WTC11 (cell line): ENCODE measurements at regions not wholly inside any gene's neighbourhood (a gene's known extent, or its start where the extent isn't known, plus 50 kb on each side); places are given as distances from the start of the nearest gene placed in this dataset.

Experiments used
- ATAC-seq: fragments of 200-7000 bp; cut with Tn5 transposase; 2 replicates; pipeline ENCODE4 v1.10.0; 2021; ENCODE audit warnings: mild to moderate bottlenecking, moderate library complexity
- CTCF ChIA-PET: fragments of 300-600 bp; sonication (Branson Sonifier 250); formaldehyde crosslinking; loops from one replicate; lab custom pipeline; 2021; ENCODE audit warnings: antibody characterized with exemption; lab: Charles Lee
- POLR2A ChIA-PET: fragments of 350-600 bp; sonication (Branson Sonifier 250); formaldehyde crosslinking; loops from one replicate; lab custom pipeline; 2021; ENCODE audit warnings: antibody characterized with exemption; lab: Charles Lee
- DNase-seq: peaks from one replicate; pipeline ENCODE4 v3.0.0; 2021; ENCODE audit warnings: low spot score
- H3K27ac Mint-ChIP-seq: 2 replicates; pipeline ENCODE4 v1.8.0; 2021; ENCODE audit warnings: mixed read lengths
- H3K27me3 Mint-ChIP-seq: 2 replicates; pipeline ENCODE4 v1.8.0; 2021; ENCODE audit warnings: low read depth, mild to moderate bottlenecking, moderate library complexity, mixed read lengths
- H3K36me3 Mint-ChIP-seq: 2 replicates; pipeline ENCODE4 v1.8.0; 2021; ENCODE audit warnings: mixed read lengths
- H3K4me1 Mint-ChIP-seq: 2 replicates; pipeline ENCODE4 v1.8.0; 2022; ENCODE audit warnings: mixed read lengths
- H3K4me3 Mint-ChIP-seq: 2 replicates; pipeline ENCODE4 v1.8.0; 2021; ENCODE audit warnings: mild to moderate bottlenecking, moderate library complexity, mixed read lengths
- H3K9me3 Mint-ChIP-seq: 2 replicates; pipeline ENCODE4 v1.8.0; 2021; ENCODE audit warnings: mixed read lengths
- ARID4B ChIP-seq: sonication (generic); formaldehyde crosslinking; IDR thresholded peaks from 2 replicates; pipeline ENCODE4 v1.8.0; 2023; ENCODE audit warnings: missing genetic modification reagents, mild to moderate bottlenecking, borderline replicate concordance
- ATF1 ChIP-seq: sonication (generic); formaldehyde crosslinking; IDR thresholded peaks from 2 replicates; pipeline ENCODE4 v1.8.1; 2023; ENCODE audit warnings: mild to moderate bottlenecking, moderate library complexity, missing genetic modification reagents
- ATF3 ChIP-seq: sonication (generic); formaldehyde crosslinking; conservative IDR thresholded peaks from 2 replicates; pipeline ENCODE4 v1.8.1; 2022; ENCODE audit warnings: mild to moderate bottlenecking, missing genetic modification reagents
- E2F4 ChIP-seq: sonication (generic); formaldehyde crosslinking; IDR thresholded peaks from 2 replicates; pipeline ENCODE4 v1.8.1; 2022; ENCODE audit warnings: low read depth, mild to moderate bottlenecking, moderate library complexity, missing genetic modification reagents, borderline replicate concordance
- ELF4 ChIP-seq: sonication (generic); formaldehyde crosslinking; IDR thresholded peaks from 2 replicates; pipeline ENCODE4 v1.8.1; 2022; ENCODE audit warnings: low read depth, mild to moderate bottlenecking, moderate library complexity, missing genetic modification reagents
- ESRRA ChIP-seq: sonication (generic); formaldehyde crosslinking; IDR thresholded peaks from 2 replicates; pipeline ENCODE4 v1.8.1; 2022; ENCODE audit warnings: mild to moderate bottlenecking, missing genetic modification reagents, borderline replicate concordance
- GABPB1 ChIP-seq: sonication (generic); formaldehyde crosslinking; IDR thresholded peaks from 2 replicates; pipeline ENCODE4 v1.8.1; 2023; ENCODE audit warnings: mild to moderate bottlenecking, missing genetic modification reagents
- GRHL2 ChIP-seq: fragments of 250-450 bp; sonication (Bioruptor Pico); IDR thresholded peaks from 2 replicates; pipeline ENCODE4 v1.8.0; 2022; ENCODE audit warnings: mild to moderate bottlenecking, moderate library complexity; ENCODE audit not compliant: insufficient replicate concordance, severe bottlenecking
- GTF2I ChIP-seq: fragments of 250-450 bp; sonication (Bioruptor Pico); conservative IDR thresholded peaks from 2 replicates; pipeline ENCODE4 v1.4.0; 2021; ENCODE audit warnings: mild to moderate bottlenecking
- HMGA2 ChIP-seq: fragments of 250-450 bp; sonication (Bioruptor Pico); IDR thresholded peaks from 2 replicates; pipeline ENCODE4 v1.4.0; 2021; ENCODE audit warnings: mild to moderate bottlenecking, moderate library complexity
- IRF1 ChIP-seq: sonication (generic); formaldehyde crosslinking; IDR thresholded peaks from 2 replicates; pipeline ENCODE4 v1.8.0; 2023; ENCODE audit warnings: missing genetic modification reagents
- JAZF1 ChIP-seq: fragments of 250-450 bp; sonication (Bioruptor Pico); IDR thresholded peaks from 2 replicates; pipeline ENCODE4 v1.9.0; 2021; ENCODE audit warnings: moderate library complexity, mild to moderate bottlenecking, inconsistent platforms
- MAX ChIP-seq: sonication (generic); formaldehyde crosslinking; IDR thresholded peaks from 2 replicates; pipeline ENCODE4 v1.8.0; 2022; ENCODE audit warnings: mild to moderate bottlenecking, missing genetic modification reagents
- MYBL2 ChIP-seq: sonication (generic); formaldehyde crosslinking; IDR thresholded peaks from 2 replicates; pipeline ENCODE4 v1.8.1; 2023; ENCODE audit warnings: mild to moderate bottlenecking, moderate library complexity, missing genetic modification reagents
- NFATC4 ChIP-seq: fragments of 250-450 bp; sonication (Bioruptor Pico); IDR thresholded peaks from 2 replicates; pipeline ENCODE4 v1.9.0; 2021; ENCODE audit warnings: mild to moderate bottlenecking
- RELA ChIP-seq: sonication (generic); formaldehyde crosslinking; IDR thresholded peaks from 2 replicates; pipeline ENCODE4 v1.8.1; 2022; ENCODE audit warnings: missing genetic modification reagents, mild to moderate bottlenecking, borderline replicate concordance
- TEAD1 ChIP-seq: sonication (generic); formaldehyde crosslinking; IDR thresholded peaks from 2 replicates; pipeline ENCODE4 v1.8.0; 2022; ENCODE audit warnings: mild to moderate bottlenecking, missing genetic modification reagents
- TEAD4 ChIP-seq: sonication (generic); formaldehyde crosslinking; IDR thresholded peaks from 2 replicates; pipeline ENCODE4 v1.8.0; 2022; ENCODE audit warnings: mild to moderate bottlenecking, missing genetic modification reagents
- USF1 ChIP-seq: sonication (generic); formaldehyde crosslinking; IDR thresholded peaks from 2 replicates; pipeline ENCODE4 v1.8.0; 2022; ENCODE audit warnings: mild to moderate bottlenecking, missing genetic modification reagents
- ZNF396 ChIP-seq: fragments of 250-450 bp; sonication (Bioruptor Pico); IDR thresholded peaks from 2 replicates; pipeline ENCODE4 v1.8.0; 2021; ENCODE audit warnings: mild to moderate bottlenecking, moderate library complexity, borderline replicate concordance
- TF ChIP-seq, protein P1 (sequence below): fragments of 250-450 bp; sonication (Bioruptor Pico); IDR thresholded peaks from 2 replicates; pipeline ENCODE4 v1.8.0; 2021; ENCODE audit warnings: mild to moderate bottlenecking
- TF ChIP-seq, protein P2 (sequence below): sonication (generic); formaldehyde crosslinking; IDR thresholded peaks from 2 replicates; pipeline ENCODE4 v1.8.0; 2022; ENCODE audit warnings: missing genetic modification reagents
- TF ChIP-seq, protein P3 (sequence below): sonication (generic); formaldehyde crosslinking; IDR thresholded peaks from 2 replicates; pipeline ENCODE4 v1.8.1; 2023; ENCODE audit warnings: mild to moderate bottlenecking, missing genetic modification reagents, moderate library complexity

DNA sequence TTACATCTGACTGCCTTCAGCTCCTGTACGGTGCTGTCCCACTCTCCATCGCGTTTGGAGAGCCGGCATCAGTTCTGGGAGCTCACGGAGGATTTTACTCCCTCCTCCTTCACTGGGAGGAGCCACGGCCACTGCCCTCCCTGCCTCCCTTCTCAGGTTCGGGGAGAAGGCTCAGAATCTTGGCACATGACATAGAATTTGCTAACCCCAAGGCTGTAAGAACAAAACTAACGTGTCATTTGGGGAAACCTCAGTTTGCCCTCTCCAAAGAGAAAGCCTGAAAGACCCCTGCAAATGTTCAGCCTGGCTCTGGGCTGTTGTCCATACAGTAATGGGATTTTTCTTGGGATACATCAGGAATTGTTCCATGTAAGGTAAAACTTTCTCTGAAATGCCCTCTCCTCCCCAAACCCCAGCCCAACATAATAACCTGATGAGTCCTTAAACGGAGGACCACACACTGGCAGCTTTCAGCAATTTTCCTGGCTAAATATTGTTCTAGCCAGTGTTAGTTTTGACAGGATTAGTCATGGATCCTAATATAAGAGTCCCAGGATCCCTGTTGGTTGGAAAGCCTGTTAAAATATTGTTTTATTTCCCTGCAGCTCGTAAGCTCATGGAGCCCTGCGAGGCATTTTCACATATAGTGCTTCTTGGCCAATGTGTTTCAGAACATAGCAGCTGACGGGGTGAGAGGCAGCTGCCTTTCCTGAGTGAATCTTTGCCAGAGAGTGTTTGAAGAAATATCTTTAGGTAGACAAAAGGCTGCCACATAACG, 98.8 kb downstream of the RHOU start (continued):
- TF ChIP-seq MAX (CRISPR knock-in tag) (no peak), E2F4 (CRISPR knock-in tag) (no peak), GABPB1 (no peak), IRF1 (CRISPR knock-in tag) (no peak), ATF1 (no peak), ATF3 (CRISPR knock-in tag) (no peak), TEAD1 (CRISPR knock-in tag) (no peak), NFATC4 (CRISPR knock-in tag) (no peak), HMGA2 (no peak), TEAD4 (CRISPR knock-in tag) (no peak), ARID4B (no peak)
- TF ChIP-seq, protein P1, sequence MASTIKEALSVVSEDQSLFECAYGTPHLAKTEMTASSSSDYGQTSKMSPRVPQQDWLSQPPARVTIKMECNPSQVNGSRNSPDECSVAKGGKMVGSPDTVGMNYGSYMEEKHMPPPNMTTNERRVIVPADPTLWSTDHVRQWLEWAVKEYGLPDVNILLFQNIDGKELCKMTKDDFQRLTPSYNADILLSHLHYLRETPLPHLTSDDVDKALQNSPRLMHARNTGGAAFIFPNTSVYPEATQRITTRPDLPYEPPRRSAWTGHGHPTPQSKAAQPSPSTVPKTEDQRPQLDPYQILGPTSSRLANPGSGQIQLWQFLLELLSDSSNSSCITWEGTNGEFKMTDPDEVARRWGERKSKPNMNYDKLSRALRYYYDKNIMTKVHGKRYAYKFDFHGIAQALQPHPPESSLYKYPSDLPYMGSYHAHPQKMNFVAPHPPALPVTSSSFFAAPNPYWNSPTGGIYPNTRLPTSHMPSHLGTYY (CRISPR knock-in tag): no peak
- TF ChIP-seq, protein P2, sequence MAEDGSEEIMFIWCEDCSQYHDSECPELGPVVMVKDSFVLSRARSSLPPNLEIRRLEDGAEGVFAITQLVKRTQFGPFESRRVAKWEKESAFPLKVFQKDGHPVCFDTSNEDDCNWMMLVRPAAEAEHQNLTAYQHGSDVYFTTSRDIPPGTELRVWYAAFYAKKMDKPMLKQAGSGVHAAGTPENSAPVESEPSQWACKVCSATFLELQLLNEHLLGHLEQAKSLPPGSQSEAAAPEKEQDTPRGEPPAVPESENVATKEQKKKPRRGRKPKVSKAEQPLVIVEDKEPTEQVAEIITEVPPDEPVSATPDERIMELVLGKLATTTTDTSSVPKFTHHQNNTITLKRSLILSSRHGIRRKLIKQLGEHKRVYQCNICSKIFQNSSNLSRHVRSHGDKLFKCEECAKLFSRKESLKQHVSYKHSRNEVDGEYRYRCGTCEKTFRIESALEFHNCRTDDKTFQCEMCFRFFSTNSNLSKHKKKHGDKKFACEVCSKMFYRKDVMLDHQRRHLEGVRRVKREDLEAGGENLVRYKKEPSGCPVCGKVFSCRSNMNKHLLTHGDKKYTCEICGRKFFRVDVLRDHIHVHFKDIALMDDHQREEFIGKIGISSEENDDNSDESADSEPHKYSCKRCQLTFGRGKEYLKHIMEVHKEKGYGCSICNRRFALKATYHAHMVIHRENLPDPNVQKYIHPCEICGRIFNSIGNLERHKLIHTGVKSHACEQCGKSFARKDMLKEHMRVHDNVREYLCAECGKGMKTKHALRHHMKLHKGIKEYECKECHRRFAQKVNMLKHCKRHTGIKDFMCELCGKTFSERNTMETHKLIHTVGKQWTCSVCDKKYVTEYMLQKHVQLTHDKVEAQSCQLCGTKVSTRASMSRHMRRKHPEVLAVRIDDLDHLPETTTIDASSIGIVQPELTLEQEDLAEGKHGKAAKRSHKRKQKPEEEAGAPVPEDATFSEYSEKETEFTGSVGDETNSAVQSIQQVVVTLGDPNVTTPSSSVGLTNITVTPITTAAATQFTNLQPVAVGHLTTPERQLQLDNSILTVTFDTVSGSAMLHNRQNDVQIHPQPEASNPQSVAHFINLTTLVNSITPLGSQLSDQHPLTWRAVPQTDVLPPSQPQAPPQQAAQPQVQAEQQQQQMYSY (CRISPR knock-in tag): no peak

- no peaks in the 10 kb centered on the region for H3K9me3 Mint-ChIP-seq
- CTCF ChIA-PET: no interaction called here
- POLR2A ChIA-PET: no interaction called here
- no peak for DNase-seq
- H3K27me3 Mint-ChIP-seq: no peaks in the 10 kb centered on the region; the same call in 1 of the 2 replicates
- H3K36me3 Mint-ChIP-seq: no peaks in the 10 kb centered on the region
- no peak for ATAC-seq
- no peak overlapping the region for H3K4me3 Mint-ChIP-seq
- peaks cover 6% of the 10 kb centered on the region; the same call in 1 of the 2 replicates for H3K4me1 Mint-ChIP-seq
- H3K27ac Mint-ChIP-seq: no peak overlapping the region
- TF ChIP-seq GRHL2 (CRISPR knock-in tag): no peak
- no peak for TF ChIP-seq MYBL2
- no peak for TF ChIP-seq GTF2I (CRISPR knock-in tag)
- TF ChIP-seq ELF4 (CRISPR knock-in tag): no peak
- TF ChIP-seq USF1 (CRISPR knock-in tag): no peak
- TF ChIP-seq ESRRA: no peak
- TF ChIP-seq, protein P3, sequence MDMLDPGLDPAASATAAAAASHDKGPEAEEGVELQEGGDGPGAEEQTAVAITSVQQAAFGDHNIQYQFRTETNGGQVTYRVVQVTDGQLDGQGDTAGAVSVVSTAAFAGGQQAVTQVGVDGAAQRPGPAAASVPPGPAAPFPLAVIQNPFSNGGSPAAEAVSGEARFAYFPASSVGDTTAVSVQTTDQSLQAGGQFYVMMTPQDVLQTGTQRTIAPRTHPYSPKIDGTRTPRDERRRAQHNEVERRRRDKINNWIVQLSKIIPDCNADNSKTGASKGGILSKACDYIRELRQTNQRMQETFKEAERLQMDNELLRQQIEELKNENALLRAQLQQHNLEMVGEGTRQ (CRISPR knock-in tag): no peak
- TF ChIP-seq JAZF1: no peak
- no peak for TF ChIP-seq ZNF396 (CRISPR knock-in tag)
- no peak for TF ChIP-seq GABPB1
- TF ChIP-seq RELA (CRISPR knock-in tag): no peak
Observed at GRCh38 chr1:228835456-228835855, 100.2 kb downstream of the RHOU start.
